Left colon (tissue), 2 donors: ENCODE measurements at regions not wholly inside any gene's neighbourhood (a gene's known extent, or its start where the extent isn't known, plus 50 kb on each side); places are given as distances from the start of the nearest gene placed in this dataset.

Source experiments
- ATAC-seq: fragments of 200-7000 bp; cut with Tn5 transposase; one replicate; pipeline ENCODE4 v1.9.1; 2020; ENCODE audit warnings: mild to moderate bottlenecking, moderate library complexity
- DNase-seq, 2 donors: peaks; one replicate each; pipeline ENCODE4 v3.0.0-alpha.2; 2020
- intact Hi-C, 2 donors: fragments of 100-400 bp; cut with DNase I in 1 of 2; cut with micrococcal nuclease in 1 of 2; formaldehyde crosslinking; loops; one replicate each; pipeline versions ENCODE4 v1.11.2 to v1.14.0; 2022; cut with DNase I, micrococcal nuclease
- donor health status: DM: no; HTN: no; CAD: no.
- donor health status: DM: yes; HTN: yes; CAD: no.

DNA sequence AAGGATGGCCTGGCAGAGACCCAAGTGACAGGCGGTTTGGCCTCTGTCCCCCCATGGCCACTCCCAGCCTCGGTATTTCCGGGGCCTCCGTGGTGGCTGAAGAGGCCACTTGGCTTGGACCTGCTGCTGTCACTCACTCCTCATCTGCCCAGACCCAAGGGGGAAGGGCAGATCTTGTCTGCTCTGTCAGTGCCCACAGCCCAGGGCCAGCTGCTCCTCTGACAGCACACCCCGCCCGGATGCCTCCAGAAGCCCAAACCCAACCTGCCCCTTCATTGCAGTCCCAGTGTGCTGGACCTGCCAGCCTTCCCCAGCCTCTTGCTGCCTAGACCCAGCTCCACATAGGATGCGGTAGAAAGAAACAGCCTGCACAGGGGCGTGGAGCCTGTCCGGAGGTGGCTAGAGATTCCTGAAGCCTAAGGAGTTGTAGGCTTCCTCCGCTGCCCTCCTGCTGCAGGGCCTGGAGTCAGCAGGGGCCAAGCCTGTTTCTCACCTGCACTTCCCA lies 52.0 kb downstream of the MAGEF1 start:
- intact Hi-C loops = no loop called here
- no peak for ATAC-seq
- DNase-seq = no peak

DNA sequence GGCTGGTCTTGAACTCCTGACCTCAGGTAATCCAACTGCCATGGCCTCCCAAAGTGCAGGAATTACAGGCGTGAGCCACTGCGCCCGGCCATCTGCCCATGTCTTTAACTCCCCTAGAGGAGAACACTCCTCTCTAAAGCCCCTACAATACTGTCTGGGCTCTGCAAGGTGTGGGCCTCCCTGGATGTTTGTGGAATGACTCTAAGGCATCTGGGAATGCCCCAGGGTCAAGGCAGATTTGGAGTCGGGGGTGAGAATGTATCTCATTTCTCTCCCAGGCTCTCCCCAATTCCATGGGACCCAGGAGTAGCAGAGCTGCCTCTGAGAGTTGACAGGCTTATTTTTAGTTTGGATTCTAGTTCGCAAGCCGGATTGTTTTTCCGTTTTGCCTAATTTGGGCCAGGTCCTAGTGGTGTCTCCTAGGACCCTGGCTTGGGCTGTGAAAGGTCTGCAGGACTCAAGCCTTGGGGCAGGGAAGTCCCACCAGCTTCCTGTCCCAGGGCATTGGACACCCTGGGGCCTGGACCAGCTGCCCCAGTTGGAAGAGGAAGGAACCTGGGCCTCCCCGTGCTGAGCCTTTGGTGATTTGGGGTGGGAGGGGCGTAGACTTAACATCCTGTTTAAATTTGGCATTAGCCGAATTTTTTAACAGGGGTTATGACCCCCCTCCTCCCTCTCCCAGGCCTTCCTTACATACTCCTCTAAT lies 53.5 kb downstream of the MAGEF1 start:
- ATAC-seq = no peak
- DNase-seq = no peak
- intact Hi-C loops = no loop called here

DNA sequence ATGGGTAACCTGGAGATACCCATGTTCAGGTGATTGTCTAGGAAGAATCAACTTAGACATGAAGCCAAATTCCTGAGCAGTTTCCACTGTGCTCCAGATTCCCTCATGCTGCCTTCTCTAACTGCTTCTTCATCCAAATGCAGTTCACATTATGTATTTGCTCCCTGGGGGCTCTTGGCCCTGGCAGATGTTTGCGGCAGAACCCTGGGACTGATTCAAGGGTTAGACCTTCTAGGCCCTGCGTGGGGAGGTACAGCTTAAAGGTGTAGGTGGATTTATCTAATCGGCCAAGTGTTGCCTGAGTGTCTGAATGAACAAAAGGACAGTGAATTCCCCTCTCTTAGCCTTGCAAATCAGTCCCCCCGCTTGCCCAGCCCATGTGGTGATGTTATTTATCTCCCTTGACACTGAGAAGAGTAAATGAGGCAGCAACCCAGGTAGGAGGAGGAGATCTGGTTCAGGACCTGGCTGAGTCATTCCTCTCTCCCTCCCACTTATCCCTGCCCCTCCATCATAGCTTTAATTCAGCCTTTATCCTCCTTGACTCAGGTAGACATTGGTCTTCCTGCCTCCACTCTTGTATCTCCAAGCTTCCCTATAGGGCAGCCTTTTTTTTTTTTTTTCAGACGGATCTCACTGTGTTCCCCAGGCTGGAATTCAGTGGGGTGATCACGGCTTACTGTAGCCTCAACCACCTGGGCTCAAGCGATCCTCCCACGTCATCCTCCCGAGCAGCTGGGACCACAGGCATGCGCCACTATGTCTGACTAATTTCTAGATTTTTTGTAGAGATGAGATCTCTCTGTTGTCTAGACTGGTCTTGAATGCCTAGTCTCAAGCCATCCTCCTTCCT lies 54.8 kb downstream of the MAGEF1 start:
- intact Hi-C loops = no loop called here
- ATAC-seq (no peak), DNase-seq (no peak)

DNA sequence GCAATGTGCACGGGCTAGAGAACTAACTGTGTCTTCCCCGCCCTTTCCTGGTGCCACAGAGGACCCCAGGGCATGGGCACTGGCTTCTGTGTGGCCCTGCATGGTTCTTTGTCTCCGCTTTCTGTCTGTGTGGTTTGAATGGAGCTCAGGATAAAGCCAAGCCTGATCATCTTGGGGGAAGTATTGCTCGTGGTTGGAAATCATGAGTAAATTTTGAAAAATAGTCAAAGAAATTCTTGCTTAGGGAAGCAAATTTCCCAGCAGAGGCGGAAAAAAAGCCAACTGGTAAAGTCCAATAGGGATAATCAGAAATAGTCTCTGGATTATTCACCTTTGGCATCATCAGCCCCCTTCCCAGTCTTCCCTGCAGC lies 55.4 kb downstream of the MAGEF1 start:
- intact Hi-C loops = no loop called here
- DNase-seq = no peak
- ATAC-seq = no peak

DNA sequence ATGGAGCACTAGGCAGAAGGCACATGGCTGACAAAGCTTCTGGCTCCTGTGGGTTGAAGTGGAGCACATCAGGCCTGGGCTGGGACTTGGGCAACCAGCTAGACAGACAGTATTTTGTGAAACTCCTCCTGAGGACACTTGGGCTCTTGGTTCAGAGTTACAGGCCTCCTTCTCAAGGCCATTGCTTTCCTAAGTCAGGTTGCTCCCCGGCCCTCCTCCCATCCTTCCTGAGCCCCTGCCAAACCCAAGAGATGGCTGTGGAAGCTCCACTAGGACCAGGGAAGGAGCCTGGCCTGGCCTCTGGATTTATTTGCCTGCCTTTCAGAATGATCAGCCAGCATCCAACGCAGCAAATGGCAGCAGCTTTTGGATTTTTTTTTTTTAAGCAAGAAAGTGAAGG lies 56.3 kb downstream of the MAGEF1 start:
- ATAC-seq (no peak), DNase-seq (no peak)
- intact Hi-C loops = no loop called here

GRCh38 chr3:184654375-184654774 lies 57.5 kb downstream of the MAGEF1 start:
- intact Hi-C loops = no loop called here
- DNase-seq (no peak), ATAC-seq (no peak)

DNA sequence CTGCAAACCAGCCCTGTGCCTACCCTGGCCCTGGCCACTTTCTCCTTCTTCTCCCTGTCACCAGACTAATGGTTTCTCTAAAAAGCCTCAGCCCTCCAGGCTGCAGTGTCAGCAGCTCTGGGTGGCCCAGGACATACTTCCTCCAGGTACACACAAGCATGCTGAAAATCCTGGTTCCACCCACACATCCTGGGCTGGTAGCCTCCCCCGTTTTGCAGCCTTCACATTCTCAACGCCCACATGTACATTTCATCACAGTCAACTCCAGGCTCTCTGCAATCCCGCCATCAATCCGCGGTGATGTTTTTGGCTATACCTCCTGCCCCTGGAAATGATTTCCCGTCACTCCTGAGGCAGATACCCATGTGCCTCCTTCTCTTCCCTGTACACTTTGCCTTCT lies 59.4 kb downstream of the MAGEF1 start:
- DNase-seq (no peak), ATAC-seq (no peak)
- intact Hi-C loops = no loop called here

DNA sequence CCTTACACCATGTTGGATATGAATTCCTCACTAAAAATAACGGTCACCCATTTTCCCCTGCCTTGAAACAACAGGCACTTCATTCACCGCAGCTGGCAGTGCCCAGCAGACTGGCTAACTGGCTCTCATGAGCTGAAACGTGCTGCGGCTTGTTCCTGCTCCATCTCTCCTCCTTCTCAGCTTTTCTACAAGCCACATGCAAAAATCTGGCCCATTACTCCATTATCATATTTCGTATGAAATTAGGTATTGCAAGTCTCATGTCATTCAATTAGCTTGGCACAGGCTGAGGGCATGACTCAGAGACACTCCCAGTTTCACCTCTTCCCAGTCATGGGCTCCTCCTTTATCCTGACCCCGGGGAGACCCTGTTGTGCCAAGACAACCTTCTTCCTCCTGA lies 60.0 kb downstream of the MAGEF1 start:
- intact Hi-C loops = no loop called here
- DNase-seq = no peak
- peak; percentile 48 for ATAC-seq

DNA sequence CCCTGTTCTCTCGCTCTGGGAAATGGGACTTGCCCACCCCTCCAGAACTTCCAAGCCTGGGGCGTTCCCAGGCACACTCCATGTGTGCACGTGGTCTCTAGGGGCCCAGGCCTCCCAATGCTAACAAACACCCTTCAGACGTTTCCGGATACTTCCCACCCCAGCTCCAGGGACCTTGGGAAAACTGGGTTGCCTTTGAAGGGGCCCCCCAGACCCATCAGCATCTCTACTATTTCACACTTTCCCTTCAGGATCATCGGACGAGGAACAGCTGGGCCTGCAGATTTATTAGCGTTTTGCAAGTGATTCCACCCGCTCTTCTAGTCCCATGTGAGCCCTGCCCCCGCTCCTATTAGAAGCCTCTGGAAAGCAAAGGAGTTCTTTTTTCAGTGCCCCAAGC lies 63.2 kb downstream of the MAGEF1 start:
- DNase-seq = no peak
- intact Hi-C loops = no loop called here

DNA sequence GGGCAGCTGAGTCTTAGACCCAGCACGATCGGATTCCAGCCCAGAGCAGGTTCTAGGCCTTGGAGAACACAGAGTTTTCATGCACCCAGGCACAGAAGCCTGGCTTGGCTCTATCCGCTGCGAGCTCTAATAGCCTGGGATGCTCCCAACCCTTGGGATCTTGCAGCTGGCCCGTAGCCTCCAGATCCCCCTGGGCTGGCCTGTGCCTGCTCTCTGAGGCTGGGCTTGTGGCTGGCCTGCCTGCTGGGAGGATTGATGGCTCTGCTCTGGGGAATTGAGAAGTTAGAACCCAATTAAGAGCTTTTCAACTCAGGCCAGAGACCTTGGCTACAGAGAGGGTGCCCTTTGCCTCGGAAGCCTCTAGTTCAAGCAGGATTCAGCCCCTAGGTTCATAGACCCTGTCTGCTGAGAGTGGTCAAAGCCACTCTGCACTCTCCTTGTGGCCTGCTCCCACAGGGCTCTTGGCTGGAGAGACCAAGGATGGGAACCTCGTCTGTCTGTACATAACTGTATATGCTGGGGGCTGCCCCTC lies 64.4 kb downstream of the MAGEF1 start:
- DNase-seq (no peak), ATAC-seq (no peak)
- intact Hi-C loops = no loop called here

More for the DNA sequence above, 63.2 kb downstream of the MAGEF1 start:
- ATAC-seq = no peak

- intact Hi-C loops = no loop called here
- ATAC-seq = peak; percentile 94
- peak; percentile 25 to 56 for DNase-seq
Measured at GRCh38 chr3:184645336-184645735, 66.5 kb downstream of the MAGEF1 start.

- ATAC-seq (no peak), DNase-seq (no peak)
- intact Hi-C loops = no loop called here
Measured at GRCh38 chr3:184643442-184643841, 68.4 kb downstream of the MAGEF1 start.

DNA sequence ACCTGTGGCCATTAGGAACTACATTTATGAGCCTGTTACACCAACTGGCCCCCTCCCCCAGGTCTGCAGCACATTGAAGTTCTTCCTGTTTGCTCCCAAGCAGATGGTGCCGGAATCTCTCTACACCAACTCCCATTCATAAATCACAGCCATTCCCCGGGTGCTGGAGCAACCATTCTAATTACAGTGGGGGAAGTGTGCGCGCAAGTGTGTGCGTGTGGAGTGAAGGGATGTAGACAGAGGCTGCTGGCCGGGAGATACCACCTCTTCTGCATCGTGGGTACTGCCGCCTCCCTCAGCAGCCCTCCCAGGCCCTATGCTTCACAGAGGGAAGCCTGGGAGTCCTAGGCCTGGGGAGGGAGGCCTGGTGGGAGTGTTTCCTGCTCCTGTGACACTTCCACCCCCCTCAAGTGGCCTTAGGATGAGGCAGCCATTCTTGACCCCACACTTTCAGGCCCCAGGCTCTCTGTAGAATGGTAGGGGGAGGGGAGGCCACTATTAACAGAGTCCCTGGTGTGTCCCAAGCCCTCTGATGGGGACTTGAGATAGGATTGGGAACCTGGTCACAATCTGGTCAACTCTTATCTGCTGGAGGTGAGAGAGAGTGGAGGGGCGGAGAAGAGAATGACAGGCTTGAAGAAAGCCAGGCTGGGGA lies 69.1 kb downstream of the MAGEF1 start:
- intact Hi-C loops = no loop called here
- DNase-seq = peak in 1 of 2 donors; percentile 29
- peak; percentile 58 for ATAC-seq

DNA sequence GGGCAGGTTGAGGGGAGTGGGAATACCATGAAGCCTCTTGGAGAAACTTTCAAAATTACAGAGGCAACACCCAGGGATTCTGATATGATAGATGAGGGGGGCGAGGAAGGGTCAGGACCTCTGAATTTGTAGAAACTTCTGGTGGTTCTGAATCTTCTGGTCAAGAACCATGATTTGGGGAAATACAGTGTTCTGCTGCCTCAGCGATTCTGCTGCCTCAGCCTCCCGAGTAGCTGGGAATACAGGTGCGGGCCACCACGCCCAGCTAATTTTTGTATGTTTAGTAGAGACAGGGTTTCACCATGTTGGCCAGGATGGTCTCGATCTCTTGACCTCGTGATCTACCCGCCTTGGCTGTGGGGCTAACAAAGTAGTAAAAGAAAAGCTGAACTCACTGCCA lies 70.4 kb downstream of the MAGEF1 start:
- DNase-seq (no peak), ATAC-seq (no peak)
- intact Hi-C loops = no loop called here

- intact Hi-C loops = no loop called here
- ATAC-seq = no peak
- DNase-seq = no peak
Measured at GRCh38 chr3:184639351-184639750, 72.5 kb downstream of the MAGEF1 start.

- intact Hi-C loops = no loop called here
- DNase-seq (no peak), ATAC-seq (no peak)
Measured at GRCh38 chr3:184637705-184638104, 74.2 kb downstream of the MAGEF1 start.

DNA sequence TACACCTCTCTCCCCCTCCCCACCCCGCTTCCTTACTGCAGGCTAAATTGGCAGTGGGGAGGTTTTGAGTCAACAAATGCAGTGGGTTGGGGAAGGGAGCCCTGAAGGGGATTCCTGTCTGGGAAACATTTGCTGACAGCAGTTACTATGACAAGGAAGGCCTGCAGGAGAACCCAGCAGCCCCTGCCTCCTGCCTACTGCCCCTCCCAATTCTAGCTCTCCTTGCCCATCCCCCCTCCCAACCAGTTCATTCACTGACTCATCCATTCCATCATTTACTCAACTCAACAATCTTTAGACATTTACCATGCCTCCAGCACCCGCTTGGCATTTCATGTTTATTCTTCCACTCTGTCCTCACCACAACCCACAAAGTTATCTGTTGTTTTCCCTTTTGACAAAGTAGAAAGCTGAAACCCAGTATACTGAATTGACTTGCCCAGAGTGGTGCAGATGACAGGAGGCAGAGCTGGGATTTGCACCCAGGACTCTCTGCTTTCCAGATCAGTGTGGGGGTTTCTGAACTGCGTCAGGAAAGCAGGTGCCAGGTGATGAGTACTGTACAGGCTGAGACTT lies 75.0 kb downstream of the MAGEF1 start:
- no peak for DNase-seq
- intact Hi-C loops = no loop called here
- ATAC-seq = no peak

GRCh38 chr3:184635774-184636173 lies 74.2 kb downstream of the EPHB3 start:
- intact Hi-C loops = no loop called here
- ATAC-seq = no peak
- DNase-seq = no peak

GRCh38 chr3:184635126-184635525 lies 73.5 kb downstream of the EPHB3 start:
- no peak for ATAC-seq
- intact Hi-C loops = no loop called here
- DNase-seq = no peak
